DND-41 (cell line): ENCODE measurements at regions not wholly inside any gene's neighbourhood (a gene's known extent, or its start where the extent isn't known, plus 50 kb on each side); places are given as distances from the start of the nearest gene placed in this dataset.

Experiments used
- ATAC-seq: fragments of 200-7000 bp; cut with Tn5 transposase; 3 replicates; pipeline ENCODE4 v1.9.1; 2021; ENCODE audit warnings: low read depth; ENCODE audit not compliant: insufficient read depth
- DNase-seq: peaks from one replicate; pipeline ENCODE4 v3.0.0-alpha.2; 2020
- H2AFZ ChIP-seq: 2 replicates; pipeline ENCODE4 v1.6.0; 2012; ENCODE audit warnings: low read depth, low read length
- H3K27ac ChIP-seq: 2 replicates; pipeline ENCODE4 v1.5.1; 2012; ENCODE audit warnings: low read length, inconsistent platforms
- H3K27me3 ChIP-seq: fragments of 200-600 bp; sonication (generic); 2 replicates; pipeline ENCODE4 v1.6.0; 2012; ENCODE audit warnings: low read length, mild to moderate bottlenecking, inconsistent platforms; ENCODE audit not compliant: insufficient read depth, poor library complexity
- H3K36me3 ChIP-seq: 2 replicates; pipeline ENCODE4 v1.5.1; 2012; ENCODE audit warnings: low read length, inconsistent platforms; ENCODE audit not compliant: insufficient read depth
- H3K4me1 ChIP-seq: 2 replicates; pipeline ENCODE4 v1.5.1; 2012; ENCODE audit warnings: mild to moderate bottlenecking, low read length; ENCODE audit not compliant: insufficient read depth
- H3K4me2 ChIP-seq: 2 replicates; pipeline ENCODE4 v1.6.0; 2012; ENCODE audit warnings: mild to moderate bottlenecking, moderate library complexity, low read length, inconsistent platforms; ENCODE audit not compliant: insufficient read depth
- H3K4me3 ChIP-seq, 2 experiments: fragments of 200-600 bp in 1 of 2; shearing (Covaris generic) in 1 of 2; 2 replicates each; pipeline ENCODE4 v1.5.1; 2012 to 2016; ENCODE audit warnings: inconsistent platforms in 2 of 2, low read length in 2 of 2, mild to moderate bottlenecking in 2 of 2, low read depth in 1 of 2, moderate library complexity in 1 of 2
- H3K79me2 ChIP-seq: 2 replicates; pipeline ENCODE4 v1.6.0; 2012; ENCODE audit warnings: low read length, inconsistent platforms; ENCODE audit not compliant: insufficient read depth
- H3K9ac ChIP-seq: 2 replicates; pipeline ENCODE4 v1.6.0; 2012; ENCODE audit warnings: low read depth, mild to moderate bottlenecking, inconsistent platforms, low read length, moderate library complexity
- H3K9me3 ChIP-seq: 2 replicates; pipeline ENCODE4 v1.5.1; 2012; ENCODE audit warnings: low read length, moderate library complexity, mild to moderate bottlenecking, inconsistent platforms; ENCODE audit not compliant: insufficient read depth, severe bottlenecking
- H4K20me1 ChIP-seq: 2 replicates; pipeline ENCODE4 v1.6.0; 2012; ENCODE audit warnings: low read length; ENCODE audit not compliant: insufficient read depth
- EZH2 ChIP-seq: IDR thresholded peaks from 3 replicates; pipeline ENCODE4 v1.6.1; 2012; ENCODE audit warnings: borderline replicate concordance, low read depth, mild to moderate bottlenecking, moderate library complexity, low read length, inconsistent platforms; ENCODE audit not compliant: severe bottlenecking
- TF ChIP-seq, protein P1 (sequence below): IDR thresholded peaks from 2 replicates; pipeline ENCODE4 v1.5.1; 2012; ENCODE audit warnings: borderline replicate concordance, low read length, moderate library complexity, mild to moderate bottlenecking; ENCODE audit not compliant: poor library complexity, severe bottlenecking; ENCODE audit errors: extremely low read depth

- Histone ChIP-seq H3K27me3 (peaks cover 5% of the 10 kb centered on the region), H3K27ac (no peak overlapping the region), H3K79me2 (no peaks in the 10 kb centered on the region), H3K4me1 (no peaks in the 10 kb centered on the region), H2AFZ (no peak overlapping the region), H3K4me3 (no peak overlapping the region), H3K4me2 (no peak overlapping the region), H4K20me1 (no peaks in the 10 kb centered on the region), H3K36me3 (no peaks in the 10 kb centered on the region), H3K9ac (no peak overlapping the region), H3K9me3 (peaks cover 2% of the 10 kb centered on the region)
- DNase-seq (no peak), ATAC-seq (no peak)
- TF ChIP-seq EZH2, result no peak
- TF ChIP-seq, protein P1, sequence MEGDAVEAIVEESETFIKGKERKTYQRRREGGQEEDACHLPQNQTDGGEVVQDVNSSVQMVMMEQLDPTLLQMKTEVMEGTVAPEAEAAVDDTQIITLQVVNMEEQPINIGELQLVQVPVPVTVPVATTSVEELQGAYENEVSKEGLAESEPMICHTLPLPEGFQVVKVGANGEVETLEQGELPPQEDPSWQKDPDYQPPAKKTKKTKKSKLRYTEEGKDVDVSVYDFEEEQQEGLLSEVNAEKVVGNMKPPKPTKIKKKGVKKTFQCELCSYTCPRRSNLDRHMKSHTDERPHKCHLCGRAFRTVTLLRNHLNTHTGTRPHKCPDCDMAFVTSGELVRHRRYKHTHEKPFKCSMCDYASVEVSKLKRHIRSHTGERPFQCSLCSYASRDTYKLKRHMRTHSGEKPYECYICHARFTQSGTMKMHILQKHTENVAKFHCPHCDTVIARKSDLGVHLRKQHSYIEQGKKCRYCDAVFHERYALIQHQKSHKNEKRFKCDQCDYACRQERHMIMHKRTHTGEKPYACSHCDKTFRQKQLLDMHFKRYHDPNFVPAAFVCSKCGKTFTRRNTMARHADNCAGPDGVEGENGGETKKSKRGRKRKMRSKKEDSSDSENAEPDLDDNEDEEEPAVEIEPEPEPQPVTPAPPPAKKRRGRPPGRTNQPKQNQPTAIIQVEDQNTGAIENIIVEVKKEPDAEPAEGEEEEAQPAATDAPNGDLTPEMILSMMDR, result no peak
Observed at GRCh38 chr1:55640708-55641473, 425.7 kb upstream of the USP24 start.

GRCh38 chr1:55639526-55639925 lies 424.4 kb upstream of the USP24 start:
- H3K9me3 ChIP-seq, result peaks cover 2% of the 10 kb centered on the region
- no peak overlapping the region for H3K27ac ChIP-seq
- no peak overlapping the region for H2AFZ ChIP-seq
- H3K27me3 ChIP-seq, result peaks cover 5% of the 10 kb centered on the region
- no peak for DNase-seq
- no peak overlapping the region for H3K4me2 ChIP-seq
- ATAC-seq, result no peak
- no peaks in the 10 kb centered on the region for H3K79me2 ChIP-seq
- H3K36me3 ChIP-seq, result no peaks in the 10 kb centered on the region
- no peak overlapping the region for H3K4me3 ChIP-seq
- no peaks in the 10 kb centered on the region for H3K4me1 ChIP-seq
- H4K20me1 ChIP-seq, result no peaks in the 10 kb centered on the region
- TF ChIP-seq, protein P1, result no peak
- no peak for TF ChIP-seq EZH2
- no peak overlapping the region for H3K9ac ChIP-seq

GRCh38 chr1:55639051-55639450 lies 423.9 kb upstream of the USP24 start:
- H3K27me3 ChIP-seq, result peaks cover 5% of the 10 kb centered on the region
- H3K4me1 ChIP-seq, result no peaks in the 10 kb centered on the region
- no peak overlapping the region for H3K4me2 ChIP-seq
- H4K20me1 ChIP-seq, result no peaks in the 10 kb centered on the region
- H3K4me3 ChIP-seq, result no peak overlapping the region
- DNase-seq (no peak), ATAC-seq (no peak)
- no peak overlapping the region for H3K27ac ChIP-seq
- H3K36me3 ChIP-seq, result no peaks in the 10 kb centered on the region
- TF ChIP-seq, protein P1, result no peak
- TF ChIP-seq EZH2, result no peak
- no peak overlapping the region for H2AFZ ChIP-seq
- H3K9me3 ChIP-seq, result peaks cover 2% of the 10 kb centered on the region
- H3K79me2 ChIP-seq, result no peaks in the 10 kb centered on the region
- no peak overlapping the region for H3K9ac ChIP-seq

DNA sequence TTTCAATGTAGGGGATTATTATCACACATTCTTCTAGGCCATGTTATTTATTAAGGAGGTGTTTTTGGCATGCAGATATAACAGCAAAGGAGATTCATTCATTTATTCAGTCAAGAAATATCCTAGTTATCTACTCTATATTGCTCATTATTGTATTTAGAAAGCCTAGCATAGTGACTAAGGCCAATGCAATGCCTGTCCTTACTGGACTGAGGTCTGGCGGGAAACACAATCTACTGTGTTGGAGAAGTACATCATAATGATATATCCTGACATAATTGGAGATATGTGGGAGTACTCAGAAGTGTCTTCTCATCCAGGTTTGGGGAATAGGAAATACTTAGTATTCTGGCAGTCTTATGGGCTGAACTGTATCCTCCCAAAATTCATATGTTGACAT lies 421.5 kb upstream of the USP24 start:
- Histone ChIP-seq H3K27ac (no peak overlapping the region), H3K4me1 (no peaks in the 10 kb centered on the region), H3K36me3 (no peaks in the 10 kb centered on the region), H3K9me3 (peaks cover 2% of the 10 kb centered on the region), H3K27me3 (peaks cover 2% of the 10 kb centered on the region), H4K20me1 (no peaks in the 10 kb centered on the region), H3K4me2 (no peak overlapping the region), H3K4me3 (no peak overlapping the region), H3K9ac (no peak overlapping the region), H2AFZ (no peak overlapping the region), H3K79me2 (no peaks in the 10 kb centered on the region)
- TF ChIP-seq, protein P1, result no peak
- DNase-seq (no peak), ATAC-seq (no peak)
